Mucosa of gallbladder (tissue), 1 donor: ENCODE measurements at regions not wholly inside any gene's neighbourhood (a gene's known extent, or its start where the extent isn't known, plus 50 kb on each side); places are given as distances from the start of the nearest gene placed in this dataset.
"Not testable (repeated sequence)": the region's sequence is repeated elsewhere in the genome, so short reads cannot be mapped to it uniquely, and the experiment has no call there.

Source experiments
- DNase-seq: peaks from one replicate; pipeline ENCODE4 v3.0.0-alpha.2; 2020; ENCODE audit warnings: low spot score
- donor health status: DM: no; HTN: no; CAD: no.

- DNase-seq = no peak
Observed at GRCh38 chr6:121639021-121639420, 203.6 kb downstream of the GJA1 start.

DNA sequence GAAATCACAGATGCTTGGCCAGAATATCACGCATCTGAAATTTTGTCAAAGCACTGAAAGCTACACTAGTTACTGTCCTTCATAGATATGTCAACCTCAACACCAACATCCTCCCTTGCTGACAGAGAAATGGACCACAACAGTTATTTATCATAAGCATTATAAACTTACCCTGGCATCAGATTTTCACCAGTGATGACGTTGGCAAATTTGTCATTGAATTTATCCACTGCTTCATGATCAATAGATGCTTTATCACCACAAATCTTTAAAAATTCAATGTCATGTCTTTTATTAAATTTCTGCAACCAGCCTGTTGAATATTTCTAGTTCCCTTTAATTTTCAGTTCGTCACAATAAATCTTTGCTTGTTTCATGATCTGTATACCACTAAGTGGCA lies 205.7 kb downstream of the GJA1 start:
- no peak for DNase-seq

- no peak for DNase-seq
Observed at GRCh38 chr6:121645100-121645745, 209.8 kb downstream of the GJA1 start.

DNA sequence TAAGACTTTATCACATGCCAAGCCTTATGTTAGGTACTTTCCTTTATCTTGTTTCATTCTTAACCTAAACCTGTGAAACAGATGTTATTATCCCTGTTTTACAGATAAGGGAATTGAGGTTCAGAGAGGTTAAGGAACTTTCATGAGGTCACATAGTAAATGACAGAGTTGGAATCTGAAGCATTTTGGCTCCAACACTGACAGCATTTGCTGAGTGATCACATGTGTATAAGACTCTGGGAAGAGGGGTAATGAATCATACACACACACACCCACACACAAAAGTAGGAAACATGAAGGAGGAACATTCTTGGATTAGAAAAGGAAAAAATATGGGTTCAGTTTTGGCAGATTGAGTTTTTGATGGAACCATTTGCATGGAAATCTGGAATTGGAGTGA lies 212.5 kb downstream of the GJA1 start:
- DNase-seq = no peak

DNA sequence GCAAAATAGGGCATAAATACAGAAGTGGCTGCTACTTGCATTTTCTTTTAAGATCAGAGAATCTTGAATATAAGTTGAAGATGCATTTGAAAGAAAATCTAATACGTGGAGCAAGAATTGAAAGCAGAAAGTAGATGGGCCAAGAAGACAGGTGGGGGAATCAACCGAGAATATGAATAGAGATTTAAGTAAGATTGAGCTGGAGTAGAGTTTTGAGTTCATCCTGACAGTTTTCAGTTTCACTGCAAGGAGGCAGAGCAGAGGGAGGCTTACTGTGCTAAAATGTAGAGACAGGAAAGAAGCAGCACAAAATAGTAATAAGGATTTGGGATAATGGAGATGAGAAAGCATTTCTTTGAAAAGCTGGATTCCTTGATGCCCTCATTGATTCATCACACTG lies 214.5 kb downstream of the GJA1 start:
- DNase-seq = no peak

DNA sequence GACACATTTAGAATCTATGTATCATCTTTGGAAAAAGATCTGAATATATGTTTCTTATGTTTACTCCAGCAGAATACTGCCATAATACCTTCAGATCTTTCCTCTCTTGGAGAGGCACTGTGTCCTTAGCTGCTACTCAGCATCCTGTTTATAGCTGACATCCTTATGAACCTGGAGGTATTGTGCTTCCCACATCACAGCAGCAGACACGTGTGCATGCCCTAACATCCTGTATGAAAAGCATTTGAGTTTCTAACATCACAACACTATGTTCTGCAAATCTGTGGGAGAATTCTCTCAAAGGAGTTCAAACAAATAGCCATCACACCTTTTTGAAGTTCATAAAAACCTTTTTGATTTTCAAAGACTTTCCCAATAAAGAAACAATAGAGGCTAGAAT lies 216.0 kb downstream of the GJA1 start:
- DNase-seq = no peak

DNA sequence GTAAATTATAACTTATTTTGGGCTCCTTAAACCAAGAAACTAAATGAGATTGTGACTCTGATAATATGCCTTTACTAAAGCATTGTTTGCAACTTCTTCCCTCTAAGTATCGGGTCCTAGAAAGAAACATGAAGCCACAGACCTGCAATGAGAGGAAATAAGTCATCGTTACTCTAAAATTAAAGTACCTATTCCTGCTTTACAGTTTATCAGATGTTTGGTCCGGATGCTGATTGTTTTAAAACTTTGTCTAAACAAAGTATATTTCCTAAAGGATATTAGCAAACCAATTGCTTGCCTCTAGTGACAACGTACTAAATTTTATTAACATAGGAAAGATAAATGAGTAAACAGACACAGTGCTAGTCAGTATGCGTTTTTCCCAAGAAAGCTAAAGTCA lies 216.8 kb downstream of the GJA1 start:
- no peak for DNase-seq

DNA sequence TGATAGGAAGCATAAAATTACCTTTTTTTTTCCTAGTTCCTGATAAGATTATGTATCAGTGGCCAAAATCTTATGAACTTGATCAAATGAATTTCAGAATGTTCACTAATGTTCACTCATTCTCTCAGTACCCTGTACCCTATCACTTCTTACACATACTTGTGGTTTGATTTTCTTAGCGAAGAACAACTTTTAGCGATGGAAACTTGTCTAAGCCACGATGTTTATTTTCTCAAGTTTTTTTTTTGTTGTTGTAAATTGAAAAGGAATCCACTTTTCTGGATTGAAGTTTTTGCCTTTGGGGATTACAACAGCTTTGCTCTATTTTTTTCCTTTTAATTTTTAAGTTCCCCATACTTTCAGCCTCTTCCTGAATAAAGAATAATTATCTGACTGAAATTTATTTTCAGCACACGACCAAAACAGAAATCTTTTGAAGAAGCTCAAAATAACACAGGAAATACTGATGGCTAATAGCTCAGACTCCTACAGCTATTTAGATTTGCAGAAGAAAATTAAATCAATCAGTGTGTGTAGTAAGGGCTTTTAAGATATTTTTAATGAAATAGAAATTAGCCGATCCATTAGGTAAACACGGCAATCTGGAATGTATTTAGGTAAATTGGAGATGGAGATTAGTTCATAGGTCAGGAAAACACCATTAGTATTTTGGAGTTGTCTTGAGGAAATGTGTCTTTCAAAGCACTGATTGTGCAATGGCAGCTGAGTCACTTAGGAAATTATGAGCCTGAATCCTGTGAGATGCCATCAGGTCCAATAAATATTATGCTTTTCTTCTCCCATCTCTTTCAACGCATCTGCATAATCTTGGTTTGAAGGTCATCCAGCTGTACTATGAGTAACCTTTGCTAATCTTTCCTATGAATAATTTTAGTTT lies 217.5 kb downstream of the GJA1 start:
- DNase-seq = peak; percentile 14

GRCh38 chr6:121653624-121654008 lies 218.2 kb downstream of the GJA1 start:
- no peak for DNase-seq

- no peak for DNase-seq
Observed at GRCh38 chr6:121657972-121658371, 222.5 kb downstream of the GJA1 start.

- no peak for DNase-seq
Observed at GRCh38 chr6:121660277-121660676, 224.8 kb downstream of the GJA1 start.

GRCh38 chr6:121663292-121663810 lies 227.9 kb downstream of the GJA1 start:
- no peak for DNase-seq

DNA sequence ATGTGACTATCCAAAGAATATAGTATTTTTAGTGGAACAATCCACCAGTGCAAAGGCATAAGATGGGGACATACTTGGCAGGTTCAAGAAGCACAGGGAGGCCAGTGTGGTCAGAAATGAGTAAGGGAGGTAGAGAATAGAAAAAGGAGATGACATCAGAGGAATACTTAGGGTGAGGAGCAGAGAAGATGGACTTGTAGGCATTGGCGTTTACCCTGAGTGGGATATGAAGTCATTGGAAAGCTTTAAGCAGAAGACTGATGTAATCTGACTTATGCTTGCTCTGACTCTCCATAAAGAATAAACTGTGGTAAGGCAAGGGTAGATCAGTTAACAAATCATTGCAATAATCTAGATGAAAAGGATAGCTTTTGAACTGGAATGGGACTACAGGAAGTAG lies 228.7 kb downstream of the GJA1 start:
- DNase-seq = no peak

- DNase-seq = no peak
Observed at GRCh38 chr6:121666814-121667213, 231.4 kb downstream of the GJA1 start.

DNA sequence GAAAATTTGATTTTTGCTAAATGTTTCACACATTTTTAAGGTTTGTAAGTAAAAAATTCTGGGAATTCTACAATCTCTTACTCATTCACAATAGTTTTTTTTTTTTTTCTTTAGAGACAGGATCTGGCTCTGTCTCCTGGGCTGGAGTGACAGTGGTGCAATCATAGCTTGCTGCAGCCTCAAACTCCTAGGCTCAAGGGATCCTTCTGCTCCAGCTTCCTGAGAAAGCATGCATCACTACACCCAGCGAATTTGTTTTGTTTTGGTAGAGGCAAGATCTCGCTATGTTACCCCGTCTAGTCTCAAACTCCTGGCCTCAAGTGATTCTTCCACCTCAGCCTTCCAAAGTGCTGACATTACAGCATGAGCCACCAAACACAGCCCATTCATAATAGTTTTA lies 232.8 kb downstream of the GJA1 start:
- no peak for DNase-seq

DNA sequence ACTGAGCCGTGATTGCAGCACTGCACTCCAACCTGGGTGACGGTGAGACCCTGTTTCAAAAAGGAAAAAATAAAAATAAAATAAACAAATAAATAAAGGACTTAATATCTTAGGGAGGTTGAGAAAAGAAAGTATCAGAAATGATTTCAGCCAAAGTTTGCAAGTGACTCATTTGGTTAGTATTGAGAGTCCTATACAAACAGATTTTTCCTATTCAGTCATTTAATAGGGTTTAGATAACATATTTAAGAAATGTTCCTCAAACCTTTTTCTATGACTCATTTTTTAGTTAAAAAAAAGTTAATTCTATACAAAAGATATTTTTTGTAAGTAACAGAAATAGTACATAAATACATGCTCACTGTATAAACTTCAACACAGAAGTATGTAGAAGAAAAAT lies 235.1 kb downstream of the GJA1 start:
- DNase-seq = no peak

GRCh38 chr6:121677571-121677970 lies 242.1 kb downstream of the GJA1 start:
- DNase-seq = no peak

DNA sequence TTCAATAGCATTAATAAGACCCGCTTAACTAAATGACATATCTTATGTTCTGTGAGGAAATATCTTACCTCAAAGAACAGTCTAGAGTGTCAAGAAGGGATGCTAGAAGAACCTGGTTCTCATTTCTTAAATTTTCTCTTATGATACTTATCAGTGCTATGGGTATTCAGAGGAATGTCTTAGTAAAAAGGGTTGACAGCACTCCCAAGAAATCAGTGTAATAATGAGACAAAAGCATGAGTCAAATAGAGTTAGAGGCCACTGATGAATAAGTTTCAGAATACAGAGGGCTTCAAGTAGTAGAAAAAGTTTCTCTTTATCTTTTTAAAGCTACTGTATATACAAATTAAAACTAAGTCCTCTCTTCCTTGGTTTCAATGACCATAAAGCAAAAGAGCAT lies 242.8 kb downstream of the GJA1 start:
- DNase-seq = no peak

DNA sequence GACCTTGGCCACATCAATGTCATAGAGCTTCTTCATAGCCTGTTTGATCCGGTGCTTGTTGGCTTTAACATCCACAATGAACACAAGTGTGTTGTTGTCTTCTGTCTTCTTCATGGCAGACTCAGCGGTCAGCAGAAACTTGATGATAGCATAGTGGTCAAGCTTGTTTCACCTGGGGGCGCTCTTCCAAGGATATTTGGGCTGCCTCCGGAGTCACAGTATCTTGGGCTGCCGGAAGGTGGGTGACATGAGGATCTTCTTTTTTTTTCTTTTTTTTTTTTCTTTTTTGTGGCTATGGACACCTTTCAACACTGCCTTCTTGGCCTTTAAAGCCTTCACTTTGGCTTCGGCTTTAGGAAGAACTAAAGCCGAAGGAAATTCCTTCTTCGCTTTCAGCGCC lies 244.6 kb downstream of the GJA1 start:
- DNase-seq = no peak

GRCh38 chr6:121682666-121683065 lies 247.2 kb downstream of the GJA1 start:
- no peak for DNase-seq

- not testable (repeated sequence) for DNase-seq
Observed at GRCh38 chr6:121685806-121686205, 250.4 kb downstream of the GJA1 start.

DNA sequence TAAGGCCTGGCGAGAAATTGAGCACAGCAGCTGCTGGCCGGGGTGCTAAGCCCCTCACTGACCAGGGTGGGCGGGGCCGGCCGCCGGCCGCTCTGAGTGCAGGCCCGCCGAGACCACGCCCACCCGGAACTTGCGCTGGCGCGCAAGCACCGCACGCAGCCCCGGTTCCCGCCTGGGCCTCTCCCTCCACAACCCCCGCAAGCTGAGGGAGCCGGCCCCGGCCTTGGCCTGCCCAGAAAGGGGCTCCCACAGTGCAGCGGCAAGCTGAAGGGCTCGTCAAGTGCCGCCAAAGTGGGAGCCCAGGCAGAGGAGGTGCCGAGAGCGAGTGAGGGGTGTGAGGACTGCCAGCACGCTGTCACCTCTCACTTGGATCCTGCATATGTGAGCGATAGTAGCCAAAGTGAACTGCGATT lies 251.2 kb downstream of the GJA1 start:
- no peak for DNase-seq

- DNase-seq = no peak
Observed at GRCh38 chr6:121688974-121689373, 253.5 kb downstream of the GJA1 start.
